ENCODE measurements at regions not wholly inside any gene's neighbourhood (a gene's known extent, or its start where the extent isn't known, plus 50 kb on each side); places are given as distances from the start of the nearest gene placed in this dataset.
"Not testable (repeated sequence)": the region's sequence is repeated elsewhere in the genome, so short reads cannot be mapped to it uniquely, and the experiment has no call there.

GRCh38 chr6:125432963-125433362 lies 131.2 kb upstream of the HDDC2 start:
- DNase-seq = no peak

GRCh38 chr6:125434760-125435159 lies 133.0 kb upstream of the HDDC2 start:
- no peak for DNase-seq

GRCh38 chr6:125439512-125439911 lies 137.7 kb upstream of the HDDC2 start:
- no peak for DNase-seq

GRCh38 chr6:125444006-125444923 lies 142.5 kb upstream of the HDDC2 start:
- no peak for DNase-seq

GRCh38 chr6:125445054-125445453 lies 143.3 kb upstream of the HDDC2 start:
- no peak for DNase-seq

- no peak for DNase-seq
Observed at GRCh38 chr6:125446011-125446410, 144.2 kb upstream of the HDDC2 start.

- no peak for DNase-seq
Observed at GRCh38 chr6:125451750-125452149, 150.0 kb upstream of the HDDC2 start.

- no peak for DNase-seq
Observed at GRCh38 chr6:125453516-125453915, 151.7 kb upstream of the HDDC2 start.

GRCh38 chr6:125454351-125454750 lies 152.6 kb upstream of the HDDC2 start:
- DNase-seq = no peak

- not testable (repeated sequence) for DNase-seq
Observed at GRCh38 chr6:125458493-125458892, 156.7 kb upstream of the HDDC2 start.

- DNase-seq = not testable (repeated sequence)
Observed at GRCh38 chr6:125465332-125465731, 163.6 kb upstream of the HDDC2 start.

- no peak for DNase-seq
Observed at GRCh38 chr6:125469915-125470314, 168.1 kb upstream of the HDDC2 start.

- no peak for DNase-seq
Observed at GRCh38 chr6:125471667-125472066, 169.9 kb upstream of the HDDC2 start.

GRCh38 chr6:125474061-125474460 lies 172.3 kb upstream of the HDDC2 start:
- DNase-seq = no peak

GRCh38 chr6:125477156-125477555 lies 175.4 kb upstream of the HDDC2 start:
- DNase-seq = no peak

GRCh38 chr6:125477844-125478243 lies 176.1 kb upstream of the HDDC2 start:
- DNase-seq = no peak

GRCh38 chr6:125480146-125480545 lies 178.4 kb upstream of the HDDC2 start:
- DNase-seq = no peak

GRCh38 chr6:125480571-125480970 lies 178.8 kb upstream of the HDDC2 start:
- DNase-seq = no peak

GRCh38 chr6:125481056-125481455 lies 179.3 kb upstream of the HDDC2 start:
- DNase-seq = no peak

GRCh38 chr6:125485757-125486156 lies 184.0 kb upstream of the HDDC2 start:
- DNase-seq = no peak

GRCh38 chr6:125486881-125487280 lies 185.1 kb upstream of the HDDC2 start:
- no peak for DNase-seq

- no peak for DNase-seq
Observed at GRCh38 chr6:125489579-125490285, 188.0 kb upstream of the HDDC2 start.

GRCh38 chr6:125491860-125492618 lies 190.3 kb upstream of the HDDC2 start:
- no peak for DNase-seq

Measured in EL (cell line).